PC-3 (cell line): ENCODE measurements at regions not wholly inside any gene's neighbourhood (a gene's known extent, or its start where the extent isn't known, plus 50 kb on each side); places are given as distances from the start of the nearest gene placed in this dataset.
"Not testable (repeated sequence)": the region's sequence is repeated elsewhere in the genome, so short reads cannot be mapped to it uniquely, and the experiment has no call there.

ENCODE experiments used
- EZH2 ChIP-seq: fragments of 300-600 bp; sonication (generic); IDR thresholded peaks from one replicate; pipeline ENCODE4 v1.6.1; 2017; ENCODE audit warnings: antibody characterized with exemption, mild to moderate bottlenecking, low read length; ENCODE audit not compliant: unreplicated experiment
- EZH2phosphoT487 ChIP-seq: fragments of 300-600 bp; sonication (generic); IDR thresholded peaks from 2 replicates; pipeline ENCODE4 v1.6.1; 2018; ENCODE audit warnings: mild to moderate bottlenecking, antibody characterized with exemption, low read length, borderline replicate concordance
- TF ChIP-seq, protein P1 (sequence below): fragments of 300-600 bp; sonication (generic); conservative IDR thresholded peaks from 2 replicates; pipeline ENCODE4 v1.5.1; 2017; ENCODE audit warnings: antibody characterized with exemption, low read depth, mild to moderate bottlenecking, low read length

- TF ChIP-seq, protein P1, sequence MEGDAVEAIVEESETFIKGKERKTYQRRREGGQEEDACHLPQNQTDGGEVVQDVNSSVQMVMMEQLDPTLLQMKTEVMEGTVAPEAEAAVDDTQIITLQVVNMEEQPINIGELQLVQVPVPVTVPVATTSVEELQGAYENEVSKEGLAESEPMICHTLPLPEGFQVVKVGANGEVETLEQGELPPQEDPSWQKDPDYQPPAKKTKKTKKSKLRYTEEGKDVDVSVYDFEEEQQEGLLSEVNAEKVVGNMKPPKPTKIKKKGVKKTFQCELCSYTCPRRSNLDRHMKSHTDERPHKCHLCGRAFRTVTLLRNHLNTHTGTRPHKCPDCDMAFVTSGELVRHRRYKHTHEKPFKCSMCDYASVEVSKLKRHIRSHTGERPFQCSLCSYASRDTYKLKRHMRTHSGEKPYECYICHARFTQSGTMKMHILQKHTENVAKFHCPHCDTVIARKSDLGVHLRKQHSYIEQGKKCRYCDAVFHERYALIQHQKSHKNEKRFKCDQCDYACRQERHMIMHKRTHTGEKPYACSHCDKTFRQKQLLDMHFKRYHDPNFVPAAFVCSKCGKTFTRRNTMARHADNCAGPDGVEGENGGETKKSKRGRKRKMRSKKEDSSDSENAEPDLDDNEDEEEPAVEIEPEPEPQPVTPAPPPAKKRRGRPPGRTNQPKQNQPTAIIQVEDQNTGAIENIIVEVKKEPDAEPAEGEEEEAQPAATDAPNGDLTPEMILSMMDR: not testable (repeated sequence)
- not testable (repeated sequence) for TF ChIP-seq EZH2, EZH2phosphoT487
Observed at GRCh38 chr16:10292197-10292596, 93.7 kb upstream of the ATF7IP2 start.
